IMR-90 (cell line): ENCODE measurements at regions not wholly inside any gene's neighbourhood (a gene's known extent, or its start where the extent isn't known, plus 50 kb on each side); places are given as distances from the start of the nearest gene placed in this dataset.

Experiments used
- ATAC-seq: fragments of 200-7000 bp; cut with Tn5 transposase; 2 replicates; pipeline ENCODE4 v1.9.1; 2020; ENCODE audit warnings: low read depth, mild to moderate bottlenecking, moderate library complexity
- BruUV-seq: library from RNA; stranded (reverse); fragments of 400-500 nt; replicated peaks from 2 replicates; lab custom pipeline; 2021; lab: Mats Ljungman, UMichigan
- CTCF ChIA-PET: fragments of 300-600 bp; formaldehyde crosslinking; extraction: SDS; loops from one replicate; lab custom pipeline; 2021; ENCODE audit warnings: antibody characterized with exemption; lab: Yijun Ruan, JAX
- POLR2A ChIA-PET: fragments of 300-600 bp; sonication (Branson Sonifier 250); formaldehyde crosslinking; loops from one replicate; lab custom pipeline; 2022; ENCODE audit warnings: antibody characterized with exemption; ENCODE audit not compliant: unreplicated experiment; lab: Charles Lee
- DNase-seq: peaks from one replicate; pipeline ENCODE4 v3.0.0; 2013
- H2AFZ ChIP-seq: replicated peaks from 2 replicates; pipeline ENCODE3; 2013; ENCODE audit warnings: low read length, mild to moderate bottlenecking; ENCODE audit not compliant: poor library complexity
- H2AK5ac ChIP-seq: 2 replicates; pipeline ENCODE4 v1.6.1; 2013; ENCODE audit warnings: low read depth, low read length, inconsistent platforms
- H2AK9ac ChIP-seq: replicated peaks from 2 replicates; pipeline ENCODE3; 2013; ENCODE audit warnings: mild to moderate bottlenecking, low read depth, low read length, moderate library complexity; ENCODE audit not compliant: poor library complexity
- H2BK120ac ChIP-seq: 2 replicates; pipeline ENCODE4 v1.6.1; 2013; ENCODE audit warnings: low read depth, low read length, inconsistent platforms
- H2BK15ac ChIP-seq: 3 replicates; pipeline ENCODE4 v1.6.1; 2013; ENCODE audit warnings: low read depth, low read length, inconsistent platforms
- H2BK20ac ChIP-seq: 2 replicates; pipeline ENCODE4 v1.6.1; 2013; ENCODE audit warnings: low read depth, mild to moderate bottlenecking, inconsistent platforms, low read length, moderate library complexity
- H2BK5ac ChIP-seq: 2 replicates; pipeline ENCODE4 v1.6.1; 2013; ENCODE audit warnings: mild to moderate bottlenecking, low read depth, low read length, inconsistent platforms; ENCODE audit not compliant: poor library complexity, severe bottlenecking
- H3K14ac ChIP-seq: replicated peaks from 2 replicates; pipeline ENCODE4 v1.6.1; 2013; ENCODE audit warnings: low read depth, low read length, inconsistent platforms
- H3K18ac ChIP-seq: 2 replicates; pipeline ENCODE4 v1.6.1; 2013; ENCODE audit warnings: low read depth, low read length, control low read depth
- H3K23ac ChIP-seq: 2 replicates; pipeline ENCODE4 v1.6.1; 2013; ENCODE audit warnings: low read depth, low read length, inconsistent platforms
- H3K27ac ChIP-seq: 2 replicates; pipeline ENCODE4 v1.5.1; 2013; ENCODE audit warnings: mild to moderate bottlenecking, control low read depth, low read length; ENCODE audit not compliant: insufficient read depth
- H3K27me3 ChIP-seq: 2 replicates; pipeline ENCODE4 v1.6.1; 2013; ENCODE audit warnings: low read length; ENCODE audit not compliant: control insufficient read depth, insufficient read depth
- H3K36me3 ChIP-seq: 2 replicates; pipeline ENCODE4 v1.6.1; 2013; ENCODE audit warnings: low read length, mixed read lengths; ENCODE audit not compliant: control insufficient read depth, insufficient read depth
- H3K4ac ChIP-seq: 2 replicates; pipeline ENCODE4 v1.6.1; 2013; ENCODE audit warnings: low read depth, low read length, inconsistent platforms
- H3K4me1 ChIP-seq: 2 replicates; pipeline ENCODE4 v1.6.1; 2013; ENCODE audit warnings: low read length, mixed read lengths; ENCODE audit not compliant: control insufficient read depth, insufficient read depth
- H3K4me2 ChIP-seq: 2 replicates; pipeline ENCODE4 v1.6.1; 2013; ENCODE audit warnings: low read depth, mild to moderate bottlenecking, control low read depth, low read length, moderate library complexity
- H3K4me3 ChIP-seq: 2 replicates; pipeline ENCODE4 v1.5.1; 2013; ENCODE audit warnings: low read depth, mild to moderate bottlenecking, control low read depth, low read length, moderate library complexity; ENCODE audit not compliant: insufficient read depth
- H3K56ac ChIP-seq: 2 replicates; pipeline ENCODE4 v1.6.1; 2013; ENCODE audit warnings: low read length, inconsistent platforms; ENCODE audit not compliant: insufficient read depth; ENCODE audit errors: extremely low read depth
- H3K79me1 ChIP-seq, 2 experiments: 2 replicates each; pipeline ENCODE4 v1.6.1; 2013; ENCODE audit warnings: low read length in 2 of 2, inconsistent platforms in 1 of 2, low read depth in 1 of 2
- H3K9ac ChIP-seq: 2 replicates; pipeline ENCODE4 v1.6.1; 2013; ENCODE audit warnings: low read depth, low read length, control low read depth
- H3K9me1 ChIP-seq: 2 replicates; pipeline ENCODE4 v1.6.1; 2013; ENCODE audit warnings: low read length, inconsistent platforms; ENCODE audit not compliant: insufficient read depth
- H3K9me3 ChIP-seq: 2 replicates; pipeline ENCODE4 v1.6.1; 2013; ENCODE audit warnings: low read length; ENCODE audit not compliant: control insufficient read depth, insufficient read depth
- H4K20me1 ChIP-seq: 2 replicates; pipeline ENCODE4 v1.6.1; 2013; ENCODE audit warnings: low read length, inconsistent platforms; ENCODE audit not compliant: insufficient read depth
- H4K5ac ChIP-seq: 2 replicates; pipeline ENCODE4 v1.6.1; 2013; ENCODE audit warnings: mild to moderate bottlenecking, low read depth, low read length, control low read depth
- H4K8ac ChIP-seq, 2 experiments: 2 replicates each; pipeline ENCODE4 v1.6.1; 2013; ENCODE audit warnings: low read depth in 2 of 2, low read length in 2 of 2, control low read depth in 1 of 2, inconsistent platforms in 1 of 2
- H4K91ac ChIP-seq: 2 replicates; pipeline ENCODE4 v1.6.1; 2013; ENCODE audit warnings: low read depth, low read length, inconsistent platforms; ENCODE audit not compliant: insufficient read depth
- BHLHE40 ChIP-seq: fragments of 150-350 bp; IDR thresholded peaks from 2 replicates; pipeline ENCODE4 v1.6.1; 2016; ENCODE audit warnings: mild to moderate bottlenecking, low read depth, low read length
- CEBPB ChIP-seq: IDR thresholded peaks from 2 replicates; pipeline ENCODE4 v1.6.1; 2012; ENCODE audit warnings: low read depth, low read length, improper control_type of control experiment
- CHD1 ChIP-seq: IDR thresholded peaks from 2 replicates; pipeline ENCODE4 v1.6.1; 2012; ENCODE audit warnings: low read depth, low read length, improper control_type of control experiment
- ELK1 ChIP-seq: fragments of 150-350 bp; IDR thresholded peaks from 2 replicates; pipeline ENCODE4 v1.6.1; 2016; ENCODE audit warnings: low read depth, mild to moderate bottlenecking, low read length, moderate library complexity, borderline replicate concordance
- FOS ChIP-seq: fragments of 150-350 bp; IDR thresholded peaks from 2 replicates; pipeline ENCODE4 v1.6.1; 2016; ENCODE audit warnings: low read depth, low read length
- MAFK ChIP-seq: IDR thresholded peaks from 2 replicates; pipeline ENCODE4 v1.6.1; 2012; ENCODE audit warnings: low read depth, low read length, improper control_type of control experiment
- MAZ ChIP-seq: IDR thresholded peaks from 2 replicates; pipeline ENCODE4 v1.6.1; 2012; ENCODE audit warnings: low read depth, mild to moderate bottlenecking, low read length, improper control_type of control experiment, moderate library complexity, borderline replicate concordance
- MXI1 ChIP-seq: IDR thresholded peaks from 2 replicates; pipeline ENCODE4 v1.6.1; 2012; ENCODE audit warnings: low read depth, mild to moderate bottlenecking, low read length, moderate library complexity, borderline replicate concordance
- NFE2L2 ChIP-seq: fragments of 150-350 bp; IDR thresholded peaks from 2 replicates; pipeline ENCODE4 v1.6.1; 2016; ENCODE audit warnings: low read depth, mild to moderate bottlenecking, low read length
- POLR2A ChIP-seq: IDR thresholded peaks from 2 replicates; pipeline ENCODE4 v1.6.1; 2012; ENCODE audit warnings: mild to moderate bottlenecking, low read depth, low read length
- RAD21 ChIP-seq: IDR thresholded peaks from 2 replicates; pipeline ENCODE4 v1.6.1; 2012; ENCODE audit warnings: low read length, improper control_type of control experiment
- RCOR1 ChIP-seq: IDR thresholded peaks from 2 replicates; pipeline ENCODE4 v1.6.1; 2012; ENCODE audit warnings: mild to moderate bottlenecking, low read length, improper control_type of control experiment; ENCODE audit not compliant: insufficient replicate concordance
- RFX5 ChIP-seq: IDR thresholded peaks from 2 replicates; pipeline ENCODE4 v1.8.0; 2012; ENCODE audit warnings: low read depth, mild to moderate bottlenecking, low read length, moderate library complexity
- SMC3 ChIP-seq: fragments of 150-350 bp; IDR thresholded peaks from 2 replicates; pipeline ENCODE4 v1.6.1; 2016; ENCODE audit warnings: low read depth, mild to moderate bottlenecking, antibody characterized with exemption, low read length, moderate library complexity
- USF2 ChIP-seq: fragments of 150-350 bp; IDR thresholded peaks from 2 replicates; pipeline ENCODE4 v1.6.1; 2017; ENCODE audit warnings: mild to moderate bottlenecking, antibody characterized with exemption, low read length, low read depth
- dilution Hi-C: fragments of 300-500 bp; cut with HindIII; formaldehyde crosslinking; loops from one replicate; pipeline ENCODE4 v1.14.3; 2018; ENCODE audit warnings: low sequenced_read_pairs; ENCODE audit not compliant: unreplicated experiment
- in situ Hi-C: fragments of 300-500 bp; cut with MboI; formaldehyde crosslinking; loops from 3 replicates; pipeline ENCODE4 v1.14.3; 2019; ENCODE audit warnings: low sequenced_read_pairs, inconsistent platforms, mixed read lengths
- intact Hi-C: fragments of 100-400 bp; cut with micrococcal nuclease; formaldehyde crosslinking; loops from 2 replicates; pipeline ENCODE4 v1.10.0; 2022
- TF ChIP-seq, protein P1 (sequence below): conservative IDR thresholded peaks from 2 replicates; pipeline ENCODE4 v1.5.1; 2012; ENCODE audit warnings: mild to moderate bottlenecking, low read depth, low read length, improper control_type of control experiment

- Histone ChIP-seq H2AK5ac (no peak overlapping the region), H3K14ac (no peak overlapping the region), H3K4ac (no peak overlapping the region), H4K91ac (no peak overlapping the region), H3K9me3 (peaks cover 6% of the 10 kb centered on the region), H4K5ac (no peak overlapping the region), H2BK20ac (no peak overlapping the region), H2AK9ac (no peak overlapping the region), H3K4me1 (no peaks in the 10 kb centered on the region), H3K9ac (no peak overlapping the region), H4K20me1 (no peaks in the 10 kb centered on the region), H3K56ac (no peak overlapping the region), H3K23ac (no peak overlapping the region), H2BK120ac (no peak overlapping the region), H3K4me3 (no peak overlapping the region), H2BK15ac (no peak overlapping the region), H3K9me1 (no peaks in the 10 kb centered on the region), H3K27ac (no peak overlapping the region), H3K18ac (no peak overlapping the region), H4K8ac (no peak overlapping the region), H3K4me2 (no peak overlapping the region), H3K27me3 (no peaks in the 10 kb centered on the region), H2AFZ (no peak overlapping the region), H3K36me3 (no peaks in the 10 kb centered on the region), H3K79me1 (no peaks in the 10 kb centered on the region), H2BK5ac (no peak overlapping the region)
- CTCF ChIA-PET: no interaction called here
- intact Hi-C loops: no loop called here
- BruUV-seq: no TSS peak
- in situ Hi-C loops: no loop called here
- ATAC-seq: no peak
- POLR2A ChIA-PET: no interaction called here
- DNase-seq: no peak
- no peak for TF ChIP-seq NFE2L2
- TF ChIP-seq, protein P1, sequence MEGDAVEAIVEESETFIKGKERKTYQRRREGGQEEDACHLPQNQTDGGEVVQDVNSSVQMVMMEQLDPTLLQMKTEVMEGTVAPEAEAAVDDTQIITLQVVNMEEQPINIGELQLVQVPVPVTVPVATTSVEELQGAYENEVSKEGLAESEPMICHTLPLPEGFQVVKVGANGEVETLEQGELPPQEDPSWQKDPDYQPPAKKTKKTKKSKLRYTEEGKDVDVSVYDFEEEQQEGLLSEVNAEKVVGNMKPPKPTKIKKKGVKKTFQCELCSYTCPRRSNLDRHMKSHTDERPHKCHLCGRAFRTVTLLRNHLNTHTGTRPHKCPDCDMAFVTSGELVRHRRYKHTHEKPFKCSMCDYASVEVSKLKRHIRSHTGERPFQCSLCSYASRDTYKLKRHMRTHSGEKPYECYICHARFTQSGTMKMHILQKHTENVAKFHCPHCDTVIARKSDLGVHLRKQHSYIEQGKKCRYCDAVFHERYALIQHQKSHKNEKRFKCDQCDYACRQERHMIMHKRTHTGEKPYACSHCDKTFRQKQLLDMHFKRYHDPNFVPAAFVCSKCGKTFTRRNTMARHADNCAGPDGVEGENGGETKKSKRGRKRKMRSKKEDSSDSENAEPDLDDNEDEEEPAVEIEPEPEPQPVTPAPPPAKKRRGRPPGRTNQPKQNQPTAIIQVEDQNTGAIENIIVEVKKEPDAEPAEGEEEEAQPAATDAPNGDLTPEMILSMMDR: no peak
- TF ChIP-seq SMC3: no peak
- no peak for TF ChIP-seq MAZ
- no peak for TF ChIP-seq RFX5
- TF ChIP-seq RCOR1: no peak
- no peak for TF ChIP-seq MXI1
- TF ChIP-seq BHLHE40: no peak
- no peak for TF ChIP-seq ELK1
- TF ChIP-seq FOS: no peak
- no peak for TF ChIP-seq CEBPB
- no peak for TF ChIP-seq USF2
- no peak for TF ChIP-seq CHD1
- TF ChIP-seq POLR2A: no peak
- TF ChIP-seq MAFK: no peak
- TF ChIP-seq RAD21: no peak
- dilution Hi-C loops: no loop called here
Measured at GRCh38 chr4:170538821-170539473, 449.2 kb upstream of the AADAT start.
